HEK293 (cell line): ENCODE measurements at regions not wholly inside any gene's neighbourhood (a gene's known extent, or its start where the extent isn't known, plus 50 kb on each side); places are given as distances from the start of the nearest gene placed in this dataset.

Source experiments
- CTCF ChIA-PET: fragments of 350-600 bp; formaldehyde crosslinking; extraction: SDS; loops from one replicate; lab custom pipeline; 2021; ENCODE audit warnings: antibody characterized with exemption; lab: Yijun Ruan, JAX
- POLR2A ChIA-PET: fragments of 300-600 bp; formaldehyde crosslinking; extraction: SDS; loops from one replicate; lab custom pipeline; 2020; ENCODE audit warnings: antibody characterized with exemption, inconsistent platforms; lab: Yijun Ruan, JAX
- H3K27ac ChIP-seq: fragments of 200-500 bp; sonication (Bioruptor generic); 2 replicates; pipeline ENCODE4 v1.5.1; 2014; ENCODE audit warnings: low read depth, low read length, control low read depth, inconsistent platforms; ENCODE audit errors: extremely low read depth
- H3K36me3 ChIP-seq, 2 experiments: fragments of 200-500 bp in 1 of 2; sonication (Bioruptor generic) in 1 of 2; 1 replicate in 1 of 2; 2 replicates in 1 of 2; pipeline ENCODE4 v1.5.1; 2014 to 2017; ENCODE audit warnings: inconsistent platforms in 2 of 2, low read length in 2 of 2; ENCODE audit not compliant: control insufficient read depth in 2 of 2, insufficient read depth in 1 of 2
- H3K4me1 ChIP-seq: fragments of 200-500 bp; sonication (Bioruptor generic); 2 replicates; pipeline ENCODE4 v1.5.1; 2014; ENCODE audit warnings: mild to moderate bottlenecking, low read length, inconsistent platforms; ENCODE audit not compliant: control insufficient read depth, insufficient read depth
- H3K4me3 ChIP-seq: 2 replicates; pipeline ENCODE4 v1.5.1; 2011; ENCODE audit warnings: low read depth, mild to moderate bottlenecking, control low read depth, low read length, moderate library complexity
- H3K9me3 ChIP-seq: fragments of 200-500 bp; sonication (Bioruptor generic); 2 replicates; pipeline ENCODE4 v1.5.1; 2014; ENCODE audit warnings: low read depth, low read length, inconsistent platforms; ENCODE audit not compliant: control insufficient read depth, insufficient read depth
- KLF10 ChIP-seq: fragments of 450-650 bp; IDR thresholded peaks from 2 replicates; pipeline ENCODE4 v1.5.1; 2018; ENCODE audit warnings: missing biosample characterization, mild to moderate bottlenecking, missing genetic modification characterization
- KLF16 ChIP-seq: fragments of 450-650 bp; formaldehyde crosslinking; IDR thresholded peaks from 2 replicates; pipeline ENCODE4 v1.5.1; 2017; ENCODE audit warnings: missing biosample characterization, missing genetic modification characterization
- OSR2 ChIP-seq: fragments of 450-650 bp; formaldehyde crosslinking; IDR thresholded peaks from 2 replicates; pipeline ENCODE4 v1.5.1; 2016; ENCODE audit warnings: missing biosample characterization, missing genetic modification characterization
- SP3 ChIP-seq: fragments of 450-650 bp; formaldehyde crosslinking; IDR thresholded peaks from 2 replicates; pipeline ENCODE4 v1.5.1; 2016; ENCODE audit warnings: missing biosample characterization, missing genetic modification characterization
- YY1 ChIP-seq: fragments of 450-650 bp; formaldehyde crosslinking; IDR thresholded peaks from 2 replicates; pipeline ENCODE4 v1.5.1; 2018; ENCODE audit warnings: missing biosample characterization, missing genetic modification characterization
- ZBTB1 ChIP-seq: fragments of 450-650 bp; formaldehyde crosslinking; IDR thresholded peaks from 2 replicates; pipeline ENCODE4 v1.5.1; 2016; ENCODE audit warnings: missing biosample characterization, missing genetic modification characterization
- ZNF138 ChIP-seq: fragments of 450-650 bp; formaldehyde crosslinking; IDR thresholded peaks from 2 replicates; pipeline ENCODE4 v1.5.1; 2016; ENCODE audit warnings: missing biosample characterization, missing genetic modification characterization, borderline replicate concordance
- ZNF292 ChIP-seq: fragments of 450-650 bp; formaldehyde crosslinking; IDR thresholded peaks from 2 replicates; pipeline ENCODE4 v1.5.1; 2016; ENCODE audit warnings: low read depth, missing biosample characterization, missing genetic modification characterization, borderline replicate concordance
- ZNF391 ChIP-seq: fragments of 450-650 bp; formaldehyde crosslinking; IDR thresholded peaks from 2 replicates; pipeline ENCODE4 v1.5.1; 2016; ENCODE audit warnings: low read depth, missing biosample characterization, missing genetic modification characterization, borderline replicate concordance
- ZNF423 ChIP-seq: fragments of 450-650 bp; formaldehyde crosslinking; IDR thresholded peaks from 2 replicates; pipeline ENCODE4 v1.5.1; 2016; ENCODE audit warnings: missing biosample characterization, missing genetic modification characterization
- ZNF560 ChIP-seq: fragments of 450-650 bp; formaldehyde crosslinking; IDR thresholded peaks from 2 replicates; pipeline ENCODE4 v1.5.1; 2017; ENCODE audit warnings: missing biosample characterization, missing genetic modification characterization, borderline replicate concordance
- ZNF610 ChIP-seq: fragments of 450-650 bp; formaldehyde crosslinking; IDR thresholded peaks from 2 replicates; pipeline ENCODE4 v1.5.1; 2016; ENCODE audit warnings: missing biosample characterization, missing genetic modification characterization, borderline replicate concordance
- ZNF629 ChIP-seq: fragments of 450-650 bp; formaldehyde crosslinking; IDR thresholded peaks from 2 replicates; pipeline ENCODE4 v1.5.1; 2017; ENCODE audit warnings: missing biosample characterization, missing genetic modification characterization
- ZNF76 ChIP-seq: fragments of 450-650 bp; formaldehyde crosslinking; IDR thresholded peaks from 2 replicates; pipeline ENCODE4; 2016; ENCODE audit warnings: low read depth, missing biosample characterization, missing genetic modification characterization, borderline replicate concordance
- ZNF792 ChIP-seq: fragments of 450-650 bp; formaldehyde crosslinking; IDR thresholded peaks from 2 replicates; pipeline ENCODE4 v1.5.1; 2016; ENCODE audit warnings: missing biosample characterization, missing genetic modification characterization
- ZSCAN16 ChIP-seq: fragments of 450-650 bp; formaldehyde crosslinking; IDR thresholded peaks from 2 replicates; pipeline ENCODE4 v1.5.1; 2016; ENCODE audit warnings: missing biosample characterization, missing genetic modification characterization
- TF ChIP-seq, protein P1 (sequence below): fragments of 450-650 bp; formaldehyde crosslinking; IDR thresholded peaks from 2 replicates; pipeline ENCODE4 v1.5.1; 2017; ENCODE audit warnings: missing biosample characterization, missing genetic modification characterization
- TF ChIP-seq, protein P2 (sequence below): fragments of 450-650 bp; formaldehyde crosslinking; IDR thresholded peaks from 2 replicates; pipeline ENCODE4 v1.5.1; 2016; ENCODE audit warnings: missing biosample characterization, missing genetic modification characterization
- TF ChIP-seq, protein P3 (sequence below): fragments of 450-650 bp; formaldehyde crosslinking; IDR thresholded peaks from 2 replicates; pipeline ENCODE4 v1.5.1; 2016; ENCODE audit warnings: missing biosample characterization, missing genetic modification characterization
- TF ChIP-seq, protein P4 (sequence below): fragments of 450-650 bp; formaldehyde crosslinking; conservative IDR thresholded peaks from 2 replicates; pipeline ENCODE4 v1.5.1; 2016; ENCODE audit warnings: low read depth, missing biosample characterization, missing genetic modification characterization

DNA sequence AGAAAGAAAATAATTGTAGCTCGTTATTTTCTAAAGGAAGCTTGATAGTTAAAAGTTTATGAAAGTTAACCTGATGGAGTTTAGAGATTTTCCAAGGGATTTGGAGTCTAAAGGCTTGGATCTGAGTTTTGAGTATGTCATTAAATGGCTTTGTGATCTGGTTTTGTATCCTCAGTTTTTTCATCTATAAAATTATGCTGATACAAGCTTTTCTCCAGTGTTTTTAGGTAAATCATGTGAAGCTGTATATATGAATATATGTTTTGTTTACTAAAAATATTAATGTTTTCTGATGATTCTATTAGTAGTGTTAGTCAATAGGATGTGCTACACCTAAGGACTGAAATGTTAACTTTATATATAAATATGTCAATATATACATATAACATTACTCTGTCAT is 727.8 kb downstream of the CDH11 start (continued):
- TF ChIP-seq KLF16 (tag by site-specific recombination) = no peak
- no peak for TF ChIP-seq YY1 (tag by site-specific recombination)

DNA sequence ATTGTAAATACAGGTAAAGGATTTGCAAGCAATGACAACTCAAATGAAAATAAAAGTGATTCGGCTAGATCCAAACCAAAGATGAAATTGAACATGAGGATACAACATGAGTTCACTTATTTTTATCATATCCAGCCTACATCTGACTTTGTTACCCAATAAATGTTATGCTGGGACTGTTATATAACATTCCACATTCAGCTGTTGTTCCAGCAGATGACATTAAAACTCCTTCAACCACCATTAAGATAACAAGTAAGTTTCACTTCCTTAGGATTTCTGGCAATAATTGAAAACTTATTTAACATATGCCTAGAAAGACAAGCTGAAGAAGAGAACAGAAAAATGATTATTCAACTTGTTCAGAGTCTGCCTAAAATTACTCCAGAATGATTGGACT is 729.4 kb downstream of the CDH11 start:
- H3K27ac ChIP-seq = no peak overlapping the region
- TF ChIP-seq, protein P1, sequence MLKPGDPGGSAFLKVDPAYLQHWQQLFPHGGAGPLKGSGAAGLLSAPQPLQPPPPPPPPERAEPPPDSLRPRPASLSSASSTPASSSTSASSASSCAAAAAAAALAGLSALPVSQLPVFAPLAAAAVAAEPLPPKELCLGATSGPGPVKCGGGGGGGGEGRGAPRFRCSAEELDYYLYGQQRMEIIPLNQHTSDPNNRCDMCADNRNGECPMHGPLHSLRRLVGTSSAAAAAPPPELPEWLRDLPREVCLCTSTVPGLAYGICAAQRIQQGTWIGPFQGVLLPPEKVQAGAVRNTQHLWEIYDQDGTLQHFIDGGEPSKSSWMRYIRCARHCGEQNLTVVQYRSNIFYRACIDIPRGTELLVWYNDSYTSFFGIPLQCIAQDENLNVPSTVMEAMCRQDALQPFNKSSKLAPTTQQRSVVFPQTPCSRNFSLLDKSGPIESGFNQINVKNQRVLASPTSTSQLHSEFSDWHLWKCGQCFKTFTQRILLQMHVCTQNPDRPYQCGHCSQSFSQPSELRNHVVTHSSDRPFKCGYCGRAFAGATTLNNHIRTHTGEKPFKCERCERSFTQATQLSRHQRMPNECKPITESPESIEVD (tag by site-specific recombination) = no peak
- no peak for TF ChIP-seq KLF10 (tag by site-specific recombination)
- TF ChIP-seq, all 188 proteins: peak for 0
- ChIA-PET CTCF (no interaction called here), POLR2A (no interaction called here)
- H3K4me3 ChIP-seq = no peak overlapping the region
- H3K4me1 ChIP-seq = no peaks in the 10 kb centered on the region
- H3K36me3 ChIP-seq = no peaks in the 10 kb centered on the region
- H3K9me3 ChIP-seq = no peaks in the 10 kb centered on the region

DNA sequence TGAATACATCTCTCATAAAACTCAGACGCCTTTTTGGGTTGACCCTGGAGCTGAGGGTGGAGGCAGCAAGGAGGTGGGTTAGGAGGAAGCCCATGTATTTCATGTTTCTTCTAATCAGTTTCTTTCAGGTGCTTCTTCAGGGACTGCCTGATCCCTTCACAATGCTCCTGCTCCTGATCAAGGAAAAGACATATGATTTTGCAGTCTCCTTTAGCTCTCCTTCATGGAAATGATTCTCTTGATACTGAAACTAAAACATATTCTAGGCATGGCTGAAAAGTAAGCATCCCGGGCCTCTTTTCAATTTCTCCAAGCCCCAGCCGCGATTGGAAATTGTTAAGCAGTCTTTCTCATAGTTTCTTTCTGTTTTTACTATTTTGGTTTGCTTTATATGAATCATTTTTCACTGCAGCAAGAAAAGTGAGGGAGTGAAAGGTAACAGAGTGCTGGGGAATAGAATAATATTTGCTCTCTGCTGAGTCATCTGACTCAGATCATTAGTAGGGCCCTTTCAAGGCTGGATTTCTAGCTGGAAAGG is 730.7 kb downstream of the CDH11 start:
- no peaks in the 10 kb centered on the region for H3K9me3 ChIP-seq
- H3K4me3 ChIP-seq = no peak overlapping the region
- ChIA-PET POLR2A (no interaction called here), CTCF (interaction anchor here (0.5 kb wide), 1 partner anchor 224 kb away, joined by 3 read pairs; no protein-coding TSS in a partner anchor)
- H3K36me3 ChIP-seq = no peaks in the 10 kb centered on the region
- no peak overlapping the region for H3K27ac ChIP-seq
- H3K4me1 ChIP-seq = no peaks in the 10 kb centered on the region
- TF ChIP-seq OSR2 (tag by site-specific recombination) = no peak

DNA sequence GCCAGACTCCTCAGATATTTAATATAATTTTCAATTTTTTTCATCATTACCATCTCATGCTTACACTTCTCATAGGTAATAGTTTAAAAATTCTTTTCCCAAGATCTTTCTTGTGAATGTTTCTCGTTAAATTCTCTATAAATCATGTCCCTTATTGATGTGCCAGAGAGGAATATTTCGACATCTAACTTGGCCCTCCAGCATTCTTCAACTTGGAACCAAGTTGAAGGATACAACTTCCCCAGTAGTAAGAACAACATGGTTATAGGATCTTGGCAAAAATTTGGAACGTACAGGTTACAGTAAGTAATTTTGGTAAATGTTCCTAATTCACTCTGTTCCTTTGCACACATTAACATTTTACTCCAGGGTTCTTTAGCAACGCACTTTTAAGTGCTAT is 731.8 kb downstream of the CDH11 start:
- TF ChIP-seq ZNF292 (tag by site-specific recombination) = no peak
- TF ChIP-seq, protein P2, sequence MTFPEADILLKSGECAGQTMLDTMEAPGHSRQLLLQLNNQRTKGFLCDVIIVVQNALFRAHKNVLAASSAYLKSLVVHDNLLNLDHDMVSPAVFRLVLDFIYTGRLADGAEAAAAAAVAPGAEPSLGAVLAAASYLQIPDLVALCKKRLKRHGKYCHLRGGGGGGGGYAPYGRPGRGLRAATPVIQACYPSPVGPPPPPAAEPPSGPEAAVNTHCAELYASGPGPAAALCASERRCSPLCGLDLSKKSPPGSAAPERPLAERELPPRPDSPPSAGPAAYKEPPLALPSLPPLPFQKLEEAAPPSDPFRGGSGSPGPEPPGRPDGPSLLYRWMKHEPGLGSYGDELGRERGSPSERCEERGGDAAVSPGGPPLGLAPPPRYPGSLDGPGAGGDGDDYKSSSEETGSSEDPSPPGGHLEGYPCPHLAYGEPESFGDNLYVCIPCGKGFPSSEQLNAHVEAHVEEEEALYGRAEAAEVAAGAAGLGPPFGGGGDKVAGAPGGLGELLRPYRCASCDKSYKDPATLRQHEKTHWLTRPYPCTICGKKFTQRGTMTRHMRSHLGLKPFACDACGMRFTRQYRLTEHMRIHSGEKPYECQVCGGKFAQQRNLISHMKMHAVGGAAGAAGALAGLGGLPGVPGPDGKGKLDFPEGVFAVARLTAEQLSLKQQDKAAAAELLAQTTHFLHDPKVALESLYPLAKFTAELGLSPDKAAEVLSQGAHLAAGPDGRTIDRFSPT (tag by site-specific recombination) = no peak
- TF ChIP-seq ZNF138 = no peak
- no peak for TF ChIP-seq ZNF629 (tag by site-specific recombination)
- no peak for TF ChIP-seq ZNF76 (tag by site-specific recombination)
- TF ChIP-seq ZNF560 = no peak
- no peak for TF ChIP-seq SP3 (tag by site-specific recombination)
- no peak for TF ChIP-seq ZSCAN16 (tag by site-specific recombination)
- no peak for TF ChIP-seq ZBTB1 (tag by site-specific recombination)
- TF ChIP-seq, protein P3, sequence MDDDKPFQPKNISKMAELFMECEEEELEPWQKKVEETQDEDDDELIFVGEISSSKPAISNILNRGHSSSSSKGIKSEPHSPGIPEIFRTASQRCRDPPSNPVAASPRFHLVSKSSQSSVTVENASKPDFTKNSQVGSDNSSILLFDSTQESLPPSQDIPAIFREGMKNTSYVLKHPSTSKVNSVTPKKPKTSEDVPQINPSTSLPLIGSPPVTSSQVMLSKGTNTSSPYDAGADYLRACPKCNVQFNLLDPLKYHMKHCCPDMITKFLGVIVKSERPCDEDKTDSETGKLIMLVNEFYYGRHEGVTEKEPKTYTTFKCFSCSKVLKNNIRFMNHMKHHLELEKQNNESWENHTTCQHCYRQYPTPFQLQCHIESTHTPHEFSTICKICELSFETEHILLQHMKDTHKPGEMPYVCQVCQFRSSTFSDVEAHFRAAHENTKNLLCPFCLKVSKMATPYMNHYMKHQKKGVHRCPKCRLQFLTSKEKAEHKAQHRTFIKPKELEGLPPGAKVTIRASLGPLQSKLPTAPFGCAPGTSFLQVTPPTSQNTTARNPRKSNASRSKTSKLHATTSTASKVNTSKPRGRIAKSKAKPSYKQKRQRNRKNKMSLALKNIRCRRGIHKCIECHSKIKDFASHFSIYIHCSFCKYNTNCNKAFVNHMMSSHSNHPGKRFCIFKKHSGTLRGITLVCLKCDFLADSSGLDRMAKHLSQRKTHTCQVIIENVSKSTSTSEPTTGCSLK (tag by site-specific recombination) = no peak
- TF ChIP-seq ZNF792 (tag by site-specific recombination) = no peak
- TF ChIP-seq ZNF423 (tag by site-specific recombination) = no peak
- no peak for TF ChIP-seq ZNF391
- no peak for TF ChIP-seq ZNF610 (tag by site-specific recombination)
- TF ChIP-seq, protein P4, sequence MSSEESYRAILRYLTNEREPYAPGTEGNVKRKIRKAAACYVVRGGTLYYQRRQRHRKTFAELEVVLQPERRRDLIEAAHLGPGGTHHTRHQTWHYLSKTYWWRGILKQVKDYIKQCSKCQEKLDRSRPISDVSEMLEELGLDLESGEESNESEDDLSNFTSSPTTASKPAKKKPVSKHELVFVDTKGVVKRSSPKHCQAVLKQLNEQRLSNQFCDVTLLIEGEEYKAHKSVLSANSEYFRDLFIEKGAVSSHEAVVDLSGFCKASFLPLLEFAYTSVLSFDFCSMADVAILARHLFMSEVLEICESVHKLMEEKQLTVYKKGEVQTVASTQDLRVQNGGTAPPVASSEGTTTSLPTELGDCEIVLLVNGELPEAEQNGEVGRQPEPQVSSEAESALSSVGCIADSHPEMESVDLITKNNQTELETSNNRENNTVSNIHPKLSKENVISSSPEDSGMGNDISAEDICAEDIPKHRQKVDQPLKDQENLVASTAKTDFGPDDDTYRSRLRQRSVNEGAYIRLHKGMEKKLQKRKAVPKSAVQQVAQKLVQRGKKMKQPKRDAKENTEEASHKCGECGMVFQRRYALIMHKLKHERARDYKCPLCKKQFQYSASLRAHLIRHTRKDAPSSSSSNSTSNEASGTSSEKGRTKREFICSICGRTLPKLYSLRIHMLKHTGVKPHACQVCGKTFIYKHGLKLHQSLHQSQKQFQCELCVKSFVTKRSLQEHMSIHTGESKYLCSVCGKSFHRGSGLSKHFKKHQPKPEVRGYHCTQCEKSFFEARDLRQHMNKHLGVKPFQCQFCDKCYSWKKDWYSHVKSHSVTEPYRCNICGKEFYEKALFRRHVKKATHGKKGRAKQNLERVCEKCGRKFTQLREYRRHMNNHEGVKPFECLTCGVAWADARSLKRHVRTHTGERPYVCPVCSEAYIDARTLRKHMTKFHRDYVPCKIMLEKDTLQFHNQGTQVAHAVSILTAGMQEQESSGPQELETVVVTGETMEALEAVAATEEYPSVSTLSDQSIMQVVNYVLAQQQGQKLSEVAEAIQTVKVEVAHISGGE (tag by site-specific recombination) = no peak
- TF ChIP-seq, all 188 proteins: peak for 0
- Histone ChIP-seq H3K4me1 (no peaks in the 10 kb centered on the region), H3K27ac (no peak overlapping the region), H3K9me3 (no peaks in the 10 kb centered on the region), H3K4me3 (no peak overlapping the region), H3K36me3 (no peaks in the 10 kb centered on the region)
- ChIA-PET CTCF (no interaction called here), POLR2A (no interaction called here)
